Upper lobe of left lung (tissue), 4 donors: ENCODE measurements at regions not wholly inside any gene's neighbourhood (a gene's known extent, or its start where the extent isn't known, plus 50 kb on each side); places are given as distances from the start of the nearest gene placed in this dataset.

ENCODE experiments used
- CTCF ChIP-seq, 6 experiments: fragments of 450-650 bp in 4 of 6; fragments of 200-600 bp in 2 of 6; sonication (generic) in 2 of 6; IDR thresholded peaks; one replicate each; pipeline ENCODE4 v1.5.1; 2016 to 2019; ENCODE audit warnings: antibody characterized with exemption in 6 of 6
- POLR2A ChIP-seq, 4 donors: fragments of 450-650 bp; IDR thresholded peaks; one replicate each; pipeline ENCODE4 v1.5.1; 2016 to 2017; ENCODE audit warnings: antibody characterized with exemption in 4 of 4, mild to moderate bottlenecking in 2 of 4

- TF ChIP-seq CTCF (IDR thresholded peaks at IDR 0.05), result no peak
- no peak for TF ChIP-seq POLR2A (IDR thresholded peaks at IDR 0.05)
Observed at GRCh38 chr6:134503585-134504281, 185.8 kb upstream of the SGK1 start.
